ENCODE measurements at regions not wholly inside any gene's neighbourhood (a gene's known extent, or its start where the extent isn't known, plus 50 kb on each side); places are given as distances from the start of the nearest gene placed in this dataset.

- no peak for DNase-seq
Observed at GRCh38 chr16:79873825-79874224, 273.3 kb upstream of the MAF start.

- DNase-seq = no peak
Observed at GRCh38 chr16:79871906-79872305, 271.4 kb upstream of the MAF start.

GRCh38 chr16:79870016-79870886 lies 269.7 kb upstream of the MAF start:
- DNase-seq = no peak

GRCh38 chr16:79869304-79870015 lies 268.9 kb upstream of the MAF start:
- no peak for DNase-seq

- no peak for DNase-seq
Observed at GRCh38 chr16:79868841-79869240, 268.3 kb upstream of the MAF start.

GRCh38 chr16:79867425-79867997 lies 267.0 kb upstream of the MAF start:
- no peak for DNase-seq

GRCh38 chr16:79865918-79866317 lies 265.4 kb upstream of the MAF start:
- DNase-seq = no peak

GRCh38 chr16:79864781-79865391 lies 264.3 kb upstream of the MAF start:
- no peak for DNase-seq

- DNase-seq = no peak
Observed at GRCh38 chr16:79864032-79864780, 263.7 kb upstream of the MAF start.

- DNase-seq = no peak
Observed at GRCh38 chr16:79863128-79864031, 262.8 kb upstream of the MAF start.

- no peak for DNase-seq
Observed at GRCh38 chr16:79862601-79863000, 262.1 kb upstream of the MAF start.

GRCh38 chr16:79856581-79856980 lies 256.0 kb upstream of the MAF start:
- no peak for DNase-seq

- DNase-seq = no peak
Observed at GRCh38 chr16:79850348-79850747, 249.8 kb upstream of the MAF start.

GRCh38 chr16:79849119-79849518 lies 248.6 kb upstream of the MAF start:
- DNase-seq = no peak

GRCh38 chr16:79848719-79849118 lies 248.2 kb upstream of the MAF start:
- DNase-seq = no peak

GRCh38 chr16:79847569-79847968 lies 247.0 kb upstream of the MAF start:
- DNase-seq = no peak

- DNase-seq = no peak
Observed at GRCh38 chr16:79847101-79847500, 246.6 kb upstream of the MAF start.

- no peak for DNase-seq
Observed at GRCh38 chr16:79845734-79846135, 245.2 kb upstream of the MAF start.

GRCh38 chr16:79845033-79845733 lies 244.6 kb upstream of the MAF start:
- DNase-seq = no peak

- no peak for DNase-seq
Observed at GRCh38 chr16:79844603-79845002, 244.1 kb upstream of the MAF start.

- DNase-seq = no peak
Observed at GRCh38 chr16:79843631-79844043, 243.1 kb upstream of the MAF start.

Measured in NCI-H446 (cell line).